ENCODE measurements at regions not wholly inside any gene's neighbourhood (a gene's known extent, or its start where the extent isn't known, plus 50 kb on each side); places are given as distances from the start of the nearest gene placed in this dataset.
"Not testable (repeated sequence)": the region's sequence is repeated elsewhere in the genome, so short reads cannot be mapped to it uniquely, and the experiment has no call there.

DNA sequence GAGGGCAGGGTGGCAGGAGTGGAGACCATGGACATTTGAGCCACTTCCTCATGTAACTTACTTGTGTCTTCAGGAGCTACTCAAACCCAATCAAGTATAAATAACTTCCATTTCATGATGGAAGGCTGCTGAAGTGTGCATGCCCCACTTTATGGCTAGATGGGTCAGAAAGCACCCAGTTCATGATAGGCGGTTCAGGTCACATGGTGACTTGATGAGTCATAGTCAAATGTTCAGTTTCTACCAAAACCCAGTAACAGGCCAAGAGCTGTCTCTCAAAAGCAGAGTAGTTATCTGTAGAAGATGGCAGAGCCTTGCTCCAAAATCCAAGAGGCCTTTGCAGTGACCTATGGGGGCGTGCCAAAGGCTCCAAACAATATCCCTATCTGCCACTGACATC lies 133.7 kb upstream of the TENT5A start:
- H3K9me3 ChIP-seq (ENCODE audit: low read depth) = no peaks in the 10 kb centered on the region
- no peak overlapping the region for H3K4me3 ChIP-seq
- no peak for DNase-seq (ENCODE audit: low read depth in 1 of 2, low spot score in 1 of 2)
- no peak overlapping the region for H3K27ac ChIP-seq
- no peaks in the 10 kb centered on the region for H3K27me3 ChIP-seq
- peaks cover 12% of the 10 kb centered on the region for H3K4me1 ChIP-seq (ENCODE audit: low read depth)
- TF ChIP-seq, protein P1, sequence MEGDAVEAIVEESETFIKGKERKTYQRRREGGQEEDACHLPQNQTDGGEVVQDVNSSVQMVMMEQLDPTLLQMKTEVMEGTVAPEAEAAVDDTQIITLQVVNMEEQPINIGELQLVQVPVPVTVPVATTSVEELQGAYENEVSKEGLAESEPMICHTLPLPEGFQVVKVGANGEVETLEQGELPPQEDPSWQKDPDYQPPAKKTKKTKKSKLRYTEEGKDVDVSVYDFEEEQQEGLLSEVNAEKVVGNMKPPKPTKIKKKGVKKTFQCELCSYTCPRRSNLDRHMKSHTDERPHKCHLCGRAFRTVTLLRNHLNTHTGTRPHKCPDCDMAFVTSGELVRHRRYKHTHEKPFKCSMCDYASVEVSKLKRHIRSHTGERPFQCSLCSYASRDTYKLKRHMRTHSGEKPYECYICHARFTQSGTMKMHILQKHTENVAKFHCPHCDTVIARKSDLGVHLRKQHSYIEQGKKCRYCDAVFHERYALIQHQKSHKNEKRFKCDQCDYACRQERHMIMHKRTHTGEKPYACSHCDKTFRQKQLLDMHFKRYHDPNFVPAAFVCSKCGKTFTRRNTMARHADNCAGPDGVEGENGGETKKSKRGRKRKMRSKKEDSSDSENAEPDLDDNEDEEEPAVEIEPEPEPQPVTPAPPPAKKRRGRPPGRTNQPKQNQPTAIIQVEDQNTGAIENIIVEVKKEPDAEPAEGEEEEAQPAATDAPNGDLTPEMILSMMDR (IDR thresholded peaks at IDR 0.05; ENCODE audit: low read depth, low read length) = no peak
- H3K36me3 ChIP-seq = no peaks in the 10 kb centered on the region

- Histone ChIP-seq H3K27me3 (no peaks in the 10 kb centered on the region), H3K4me3 (no peak overlapping the region), H3K4me1 (ENCODE audit: low read depth) (peaks cover 12% of the 10 kb centered on the region), H3K27ac (no peak overlapping the region), H3K9me3 (ENCODE audit: low read depth) (no peaks in the 10 kb centered on the region), H3K36me3 (no peaks in the 10 kb centered on the region)
- no peak for DNase-seq (ENCODE audit: low read depth in 1 of 2, low spot score in 1 of 2)
- TF ChIP-seq, protein P1 (IDR thresholded peaks at IDR 0.05; ENCODE audit: low read depth, low read length) = no peak
These were observed 129.2 kb upstream of the TENT5A start for GRCh38 chr6:81881660-81882059.

- Histone ChIP-seq H3K4me1 (ENCODE audit: low read depth) (peaks cover 12% of the 10 kb centered on the region), H3K27ac (no peak overlapping the region), H3K9me3 (ENCODE audit: low read depth) (no peaks in the 10 kb centered on the region), H3K27me3 (no peaks in the 10 kb centered on the region), H3K4me3 (no peak overlapping the region), H3K36me3 (no peaks in the 10 kb centered on the region)
- TF ChIP-seq, protein P1 (IDR thresholded peaks at IDR 0.05; ENCODE audit: low read depth, low read length) = no peak
- DNase-seq (ENCODE audit: low read depth in 1 of 2, low spot score in 1 of 2) = peak in 1 of 2 donors; percentile 49
These were observed 126.0 kb upstream of the TENT5A start for GRCh38 chr6:81878479-81878878.

- DNase-seq (ENCODE audit: low read depth in 1 of 2, low spot score in 1 of 2) = no peak
- TF ChIP-seq, protein P1 (IDR thresholded peaks at IDR 0.05; ENCODE audit: low read depth, low read length) = no peak
- Histone ChIP-seq H3K27ac (no peak overlapping the region), H3K4me3 (no peak overlapping the region), H3K36me3 (no peaks in the 10 kb centered on the region), H3K4me1 (ENCODE audit: low read depth) (peaks cover 4% of the 10 kb centered on the region), H3K9me3 (ENCODE audit: low read depth) (no peaks in the 10 kb centered on the region), H3K27me3 (no peaks in the 10 kb centered on the region)
These were observed 124.5 kb upstream of the TENT5A start for GRCh38 chr6:81876971-81877370.

- Histone ChIP-seq H3K9me3 (ENCODE audit: low read depth) (no peaks in the 10 kb centered on the region), H3K27me3 (no peaks in the 10 kb centered on the region), H3K4me1 (ENCODE audit: low read depth) (no peaks in the 10 kb centered on the region), H3K4me3 (no peak overlapping the region), H3K27ac (no peak overlapping the region), H3K36me3 (no peaks in the 10 kb centered on the region)
- DNase-seq (ENCODE audit: low read depth in 1 of 2, low spot score in 1 of 2) = no peak
- TF ChIP-seq, protein P1 (IDR thresholded peaks at IDR 0.05; ENCODE audit: low read depth, low read length) = no peak
These were observed 123.4 kb upstream of the TENT5A start for GRCh38 chr6:81875782-81876293.

GRCh38 chr6:81869749-81870508 lies 117.4 kb upstream of the TENT5A start:
- not testable (repeated sequence) for DNase-seq (ENCODE audit: low read depth in 1 of 2, low spot score in 1 of 2); H3K27me3 ChIP-seq

More at GRCh38 chr6:81869749-81870508, 117.4 kb upstream of the TENT5A start:
- H3K27ac ChIP-seq; H3K4me1 ChIP-seq (ENCODE audit: low read depth); H3K4me3 ChIP-seq; H3K36me3 ChIP-seq; H3K9me3 ChIP-seq (ENCODE audit: low read depth): not testable (repeated sequence)
